Activated T-cell treated with anti-CD3 and anti-CD28 coated beads, Interleukin-2, amount 50 U/mL, for 48 hours (primary cell): ENCODE measurements at regions not wholly inside any gene's neighbourhood (a gene's known extent, or its start where the extent isn't known, plus 50 kb on each side); places are given as distances from the start of the nearest gene placed in this dataset.

Experiments used
- DNase-seq, 2 experiments: peaks; one replicate each; pipeline ENCODE4 v3.0.0-alpha.2; 2020

GRCh38 chr2:4391013-4391412 lies 687.6 kb downstream of the DCDC2C start:
- no peak for DNase-seq

- no peak for DNase-seq
These were observed 701.0 kb downstream of the DCDC2C start for GRCh38 chr2:4404363-4404762.

- DNase-seq = no peak
These were observed 704.9 kb downstream of the DCDC2C start for GRCh38 chr2:4408321-4408720.

- DNase-seq = no peak
These were observed 709.3 kb downstream of the DCDC2C start for GRCh38 chr2:4412637-4413187.

GRCh38 chr2:4415171-4415570 lies 711.8 kb downstream of the DCDC2C start:
- DNase-seq = no peak

- no peak for DNase-seq
These were observed 712.5 kb downstream of the DCDC2C start for GRCh38 chr2:4415810-4416413.

GRCh38 chr2:4416431-4416830 lies 713.1 kb downstream of the DCDC2C start:
- DNase-seq = no peak

- no peak for DNase-seq
These were observed 714.4 kb downstream of the DCDC2C start for GRCh38 chr2:4417771-4418170.

GRCh38 chr2:4420032-4420431 lies 716.7 kb downstream of the DCDC2C start:
- DNase-seq = no peak

GRCh38 chr2:4424153-4424552 lies 720.8 kb downstream of the DCDC2C start:
- DNase-seq = no peak

GRCh38 chr2:4427083-4427482 lies 723.7 kb downstream of the DCDC2C start:
- DNase-seq = no peak

GRCh38 chr2:4445821-4446220 lies 742.4 kb downstream of the DCDC2C start:
- no peak for DNase-seq

- DNase-seq = no peak
These were observed 751.5 kb downstream of the DCDC2C start for GRCh38 chr2:4454907-4455306.

- DNase-seq = no peak
These were observed 752.2 kb downstream of the DCDC2C start for GRCh38 chr2:4455486-4456155.

- DNase-seq = no peak
These were observed 761.4 kb downstream of the DCDC2C start for GRCh38 chr2:4464634-4465266.

GRCh38 chr2:4465671-4466070 lies 762.3 kb downstream of the DCDC2C start:
- DNase-seq = no peak

GRCh38 chr2:4475618-4476017 lies 772.2 kb downstream of the DCDC2C start:
- no peak for DNase-seq

GRCh38 chr2:4483050-4483449 lies 779.7 kb downstream of the DCDC2C start:
- no peak for DNase-seq

GRCh38 chr2:4486971-4487370 lies 783.6 kb downstream of the DCDC2C start:
- DNase-seq = no peak

GRCh38 chr2:4499316-4500030 lies 796.1 kb downstream of the DCDC2C start:
- no peak for DNase-seq

- no peak for DNase-seq
These were observed 798.1 kb downstream of the DCDC2C start for GRCh38 chr2:4501525-4501924.

GRCh38 chr2:4502230-4502843 lies 799.0 kb downstream of the DCDC2C start:
- no peak for DNase-seq

GRCh38 chr2:4507661-4508060 lies 804.3 kb downstream of the DCDC2C start:
- no peak for DNase-seq
